ENCODE measurements at regions not wholly inside any gene's neighbourhood (a gene's known extent, or its start where the extent isn't known, plus 50 kb on each side); places are given as distances from the start of the nearest gene placed in this dataset.

- H3K4me1 ChIP-seq = no peaks in the 10 kb centered on the region
- H3K4me3 ChIP-seq = no peak overlapping the region
- no peak for TF ChIP-seq CTCF (IDR thresholded peaks at IDR 0.05)
- no peak overlapping the region for H3K27ac ChIP-seq
- no peaks in the 10 kb centered on the region for H3K36me3 ChIP-seq
- H3K9me3 ChIP-seq = no peaks in the 10 kb centered on the region
- no peak for DNase-seq (ENCODE audit: low spot score)
- no peaks in the 10 kb centered on the region for H3K27me3 ChIP-seq
Observed at GRCh38 chr5:30405821-30406220, 787.7 kb upstream of the CDH6 start.

- no peak for DNase-seq (ENCODE audit: low spot score)
- no peak overlapping the region for H3K4me3 ChIP-seq
- no peaks in the 10 kb centered on the region for H3K9me3 ChIP-seq
- H3K4me1 ChIP-seq = no peaks in the 10 kb centered on the region
- no peaks in the 10 kb centered on the region for H3K27me3 ChIP-seq
- no peak overlapping the region for H3K27ac ChIP-seq
- peak in 1 of 2 donors; percentile 54 for TF ChIP-seq CTCF (IDR thresholded peaks at IDR 0.05)
- H3K36me3 ChIP-seq = no peaks in the 10 kb centered on the region
Observed at GRCh38 chr5:30401479-30402058, 791.9 kb upstream of the CDH6 start.

- Histone ChIP-seq H3K36me3 (no peaks in the 10 kb centered on the region), H3K9me3 (peaks cover 0 to 3% of the 10 kb centered on the region in 2 donors), H3K27ac (no peak overlapping the region), H3K4me1 (no peaks in the 10 kb centered on the region), H3K4me3 (no peak overlapping the region), H3K27me3 (no peaks in the 10 kb centered on the region)
- TF ChIP-seq CTCF (IDR thresholded peaks at IDR 0.05) = no peak
- DNase-seq (ENCODE audit: low spot score) = no peak
Observed at GRCh38 chr5:30398423-30398822, 795.1 kb upstream of the CDH6 start.

- H3K4me3 ChIP-seq = no peak overlapping the region
- H3K36me3 ChIP-seq = no peaks in the 10 kb centered on the region
- no peak for DNase-seq (ENCODE audit: low spot score)
- no peaks in the 10 kb centered on the region for H3K27me3 ChIP-seq
- TF ChIP-seq CTCF (IDR thresholded peaks at IDR 0.05) = no peak
- H3K27ac ChIP-seq = no peak overlapping the region
- H3K9me3 ChIP-seq = peaks cover 0 to 3% of the 10 kb centered on the region in 2 donors
- H3K4me1 ChIP-seq = no peaks in the 10 kb centered on the region
Observed at GRCh38 chr5:30392897-30393296, 800.6 kb upstream of the CDH6 start.

GRCh38 chr5:30390095-30390494 is 803.4 kb upstream of the CDH6 start:
- no peaks in the 10 kb centered on the region for H3K36me3 ChIP-seq

More at GRCh38 chr5:30390095-30390494, 803.4 kb upstream of the CDH6 start:
- H3K4me1 ChIP-seq = no peaks in the 10 kb centered on the region
- no peak for DNase-seq (ENCODE audit: low spot score)
- no peak overlapping the region for H3K27ac ChIP-seq
- no peak overlapping the region for H3K4me3 ChIP-seq
- no peak for TF ChIP-seq CTCF (IDR thresholded peaks at IDR 0.05)
- H3K9me3 ChIP-seq = peaks cover 0 to 3% of the 10 kb centered on the region in 2 donors
- H3K27me3 ChIP-seq = no peaks in the 10 kb centered on the region
